ENCODE measurements at regions not wholly inside any gene's neighbourhood (a gene's known extent, or its start where the extent isn't known, plus 50 kb on each side); places are given as distances from the start of the nearest gene placed in this dataset.

GRCh38 chr5:125348936-125349831 is 602.7 kb upstream of the ZNF608 start:
- no peak for DNase-seq

- DNase-seq: peak; percentile 9 to 56
Observed at GRCh38 chr5:125357660-125358059, 611.2 kb upstream of the ZNF608 start.

GRCh38 chr5:125365747-125366146 is 619.3 kb upstream of the ZNF608 start:
- DNase-seq: no peak

GRCh38 chr5:125367702-125368101 is 621.3 kb upstream of the ZNF608 start:
- DNase-seq: no peak

GRCh38 chr5:125370461-125371205 is 624.2 kb upstream of the ZNF608 start:
- DNase-seq: no peak

- DNase-seq: no peak
Observed at GRCh38 chr5:125372694-125373631, 626.5 kb upstream of the ZNF608 start.

- no peak for DNase-seq
Observed at GRCh38 chr5:125375143-125375542, 628.7 kb upstream of the ZNF608 start.

GRCh38 chr5:125376059-125376641 is 629.7 kb upstream of the ZNF608 start:
- no peak for DNase-seq

GRCh38 chr5:125377141-125377540 is 630.7 kb upstream of the ZNF608 start:
- no peak for DNase-seq

GRCh38 chr5:125381290-125381689 is 634.9 kb upstream of the ZNF608 start:
- no peak for DNase-seq

- DNase-seq: no peak
Observed at GRCh38 chr5:125384071-125384470, 637.6 kb upstream of the ZNF608 start.

- no peak for DNase-seq
Observed at GRCh38 chr5:125390326-125390725, 643.9 kb upstream of the ZNF608 start.

GRCh38 chr5:125393221-125393815 is 646.9 kb upstream of the ZNF608 start:
- no peak for DNase-seq

- DNase-seq: no peak
Observed at GRCh38 chr5:125394661-125395280, 648.3 kb upstream of the ZNF608 start.

- no peak for DNase-seq
Observed at GRCh38 chr5:125396462-125396861, 650.0 kb upstream of the ZNF608 start.

- no peak for DNase-seq
Observed at GRCh38 chr5:125398466-125398865, 652.0 kb upstream of the ZNF608 start.

GRCh38 chr5:125399885-125400284 is 653.4 kb upstream of the ZNF608 start:
- no peak for DNase-seq

GRCh38 chr5:125401724-125402622 is 655.5 kb upstream of the ZNF608 start:
- no peak for DNase-seq

GRCh38 chr5:125402787-125403186 is 656.3 kb upstream of the ZNF608 start:
- DNase-seq: no peak

GRCh38 chr5:125404056-125404455 is 657.6 kb upstream of the ZNF608 start:
- no peak for DNase-seq
